Effector memory CD8-positive, alpha-beta T cell (primary cell): ENCODE measurements at regions not wholly inside any gene's neighbourhood (a gene's known extent, or its start where the extent isn't known, plus 50 kb on each side); places are given as distances from the start of the nearest gene placed in this dataset.

Experiments used
- ATAC-seq: fragments of 150-1000 bp; cut with Tn5 transposase; replicated peaks from 2 replicates; pipeline ENCODE4 v1.10.0; 2021; ENCODE audit warnings: mild to moderate bottlenecking, moderate library complexity
- DNase-seq, 3 experiments: peaks; one replicate each; pipeline ENCODE4 v3.0.0; 2021
- H3K27ac Mint-ChIP-seq, 2 donors: one replicate each; pipeline ENCODE4 v1.8.0; 2022; ENCODE audit warnings: mild to moderate bottlenecking in 2 of 2, mixed read lengths in 2 of 2, moderate library complexity in 2 of 2
- H3K27me3 Mint-ChIP-seq, 2 donors: one replicate each; pipeline ENCODE4 v1.8.0; 2022; ENCODE audit warnings: mixed read lengths in 2 of 2
- H3K36me3 Mint-ChIP-seq: one replicate; pipeline ENCODE4 v1.8.0; 2022; ENCODE audit warnings: mild to moderate bottlenecking, moderate library complexity, mixed read lengths; ENCODE audit not compliant: insufficient read depth
- H3K4me1 Mint-ChIP-seq, 2 donors: one replicate each; pipeline ENCODE4 v1.8.0; 2022; ENCODE audit warnings: low read depth in 2 of 2, mixed read lengths in 2 of 2
- H3K4me3 Mint-ChIP-seq, 2 donors: one replicate each; pipeline ENCODE4 v1.8.0; 2022; ENCODE audit warnings: mild to moderate bottlenecking in 2 of 2, mixed read lengths in 2 of 2, moderate library complexity in 2 of 2
- H3K9me3 Mint-ChIP-seq, 2 donors: one replicate each; pipeline ENCODE4 v1.8.0; 2022; ENCODE audit warnings: mixed read lengths in 2 of 2

DNA sequence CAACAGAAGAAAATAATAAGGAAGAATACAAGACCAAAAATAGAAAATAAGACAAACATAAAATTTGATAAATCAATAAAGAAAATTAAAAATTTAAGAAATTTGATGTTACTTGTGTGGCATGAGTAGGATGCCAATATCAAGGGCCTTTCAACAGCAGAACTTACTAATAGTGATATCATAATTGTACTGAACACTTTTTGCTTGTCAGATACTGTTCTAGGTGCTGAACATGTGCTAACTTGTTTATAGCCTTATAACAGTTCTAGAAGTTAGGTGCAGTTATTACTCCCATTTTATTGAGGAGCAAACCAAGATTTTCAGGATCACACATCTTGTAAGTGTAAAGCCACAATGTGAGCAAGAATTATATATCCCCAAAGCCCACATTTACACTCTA, 546.0 kb upstream of the EPHA5 start:
- ATAC-seq (no peak), DNase-seq (no peak)
- H3K36me3 Mint-ChIP-seq, result no peaks in the 10 kb centered on the region
- no peaks in the 10 kb centered on the region for H3K27me3 Mint-ChIP-seq
- no peak overlapping the region for H3K27ac Mint-ChIP-seq
- no peaks in the 10 kb centered on the region for H3K4me1 Mint-ChIP-seq
- peaks cover 0 to 2% of the 10 kb centered on the region in 2 donors for H3K9me3 Mint-ChIP-seq
- H3K4me3 Mint-ChIP-seq, result no peak overlapping the region

DNA sequence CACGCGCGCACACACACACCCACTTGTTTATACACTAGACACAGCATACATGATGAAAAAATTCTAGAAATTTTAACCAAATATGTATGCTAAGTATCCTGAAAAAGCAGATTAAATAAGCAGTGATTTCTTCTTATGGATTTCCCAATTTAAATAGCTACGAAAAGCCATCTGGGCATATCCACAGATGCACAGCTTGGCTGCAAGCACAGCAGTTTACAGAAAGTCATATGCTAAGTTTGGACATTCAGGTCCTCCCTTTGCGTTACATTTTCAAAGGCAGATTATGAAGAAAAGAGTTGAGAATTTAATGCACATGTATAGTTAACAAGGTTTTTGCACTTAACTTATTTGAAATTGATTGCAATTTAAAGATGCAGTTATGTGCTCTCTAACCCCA, 542.2 kb upstream of the EPHA5 start:
- Mint-ChIP-seq H3K9me3 (peaks cover 5 to 7% of the 10 kb centered on the region in 2 donors), H3K4me3 (no peak overlapping the region), H3K27ac (no peak overlapping the region), H3K4me1 (no peaks in the 10 kb centered on the region), H3K36me3 (no peaks in the 10 kb centered on the region), H3K27me3 (no peaks in the 10 kb centered on the region)
- ATAC-seq, result no peak
- DNase-seq, result no peak

DNA sequence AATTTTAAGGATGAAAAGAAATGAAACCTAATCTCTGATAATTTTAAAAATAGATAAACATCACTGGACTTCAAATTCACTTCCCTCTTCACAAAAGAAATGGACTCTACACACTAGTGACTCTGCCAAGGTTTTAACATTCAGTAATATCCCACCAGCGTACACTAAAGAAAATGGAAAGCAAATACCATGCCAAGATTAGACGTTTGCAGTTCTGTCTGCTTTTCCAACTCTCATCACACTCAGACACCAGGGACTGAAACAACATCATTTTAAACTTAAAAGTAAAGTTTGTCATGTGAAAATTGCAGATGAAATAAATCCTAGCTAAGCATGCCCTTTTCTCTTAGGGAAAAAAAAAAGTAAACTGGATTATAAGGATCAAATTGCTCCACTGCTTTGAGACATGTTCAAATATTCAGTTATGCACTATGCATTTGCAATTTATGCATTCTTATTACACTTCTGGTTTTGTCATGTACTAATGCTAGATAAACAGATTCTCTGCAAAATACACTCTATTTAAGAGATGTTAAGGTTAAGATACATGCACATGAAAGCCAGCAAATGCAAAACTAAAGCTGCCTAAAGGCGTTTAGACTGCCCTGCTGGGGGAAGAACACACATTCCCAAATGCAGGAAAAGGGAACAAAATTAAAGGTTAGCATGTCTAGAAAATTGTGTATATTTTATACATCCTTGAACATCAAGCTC, 534.4 kb upstream of the EPHA5 start:
- no peaks in the 10 kb centered on the region for H3K36me3 Mint-ChIP-seq
- no peaks in the 10 kb centered on the region for H3K27me3 Mint-ChIP-seq
- H3K4me3 Mint-ChIP-seq, result no peak overlapping the region
- no peak overlapping the region for H3K27ac Mint-ChIP-seq
- peaks cover 0 to 6% of the 10 kb centered on the region in 2 donors for H3K9me3 Mint-ChIP-seq
- H3K4me1 Mint-ChIP-seq, result no peaks in the 10 kb centered on the region
- DNase-seq, result no peak
- ATAC-seq, result no peak

DNA sequence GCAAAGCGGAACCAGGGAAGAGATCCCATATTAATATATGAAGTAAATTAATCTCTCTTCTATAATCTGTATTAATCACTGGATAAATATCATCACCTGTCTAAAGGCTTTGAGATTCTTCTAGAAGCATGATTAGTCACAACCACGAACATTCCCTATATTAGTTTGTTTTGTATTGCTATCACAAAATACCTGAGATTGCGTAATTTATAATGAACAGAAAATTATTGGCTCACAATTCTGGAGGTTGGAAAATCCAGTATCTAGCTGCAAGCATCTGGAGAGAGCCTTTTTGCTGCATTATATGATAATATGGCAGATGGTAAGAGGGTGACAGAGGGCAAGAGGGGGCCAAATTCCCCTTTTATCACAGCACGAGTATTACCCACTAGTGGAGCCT, 532.6 kb upstream of the EPHA5 start:
- ATAC-seq (no peak), DNase-seq (no peak)
- no peak overlapping the region for H3K27ac Mint-ChIP-seq
- H3K27me3 Mint-ChIP-seq, result no peaks in the 10 kb centered on the region
- H3K4me1 Mint-ChIP-seq, result no peaks in the 10 kb centered on the region
- peaks cover 3 to 4% of the 10 kb centered on the region in 2 donors for H3K9me3 Mint-ChIP-seq
- H3K4me3 Mint-ChIP-seq, result no peak overlapping the region
- H3K36me3 Mint-ChIP-seq, result no peaks in the 10 kb centered on the region

DNA sequence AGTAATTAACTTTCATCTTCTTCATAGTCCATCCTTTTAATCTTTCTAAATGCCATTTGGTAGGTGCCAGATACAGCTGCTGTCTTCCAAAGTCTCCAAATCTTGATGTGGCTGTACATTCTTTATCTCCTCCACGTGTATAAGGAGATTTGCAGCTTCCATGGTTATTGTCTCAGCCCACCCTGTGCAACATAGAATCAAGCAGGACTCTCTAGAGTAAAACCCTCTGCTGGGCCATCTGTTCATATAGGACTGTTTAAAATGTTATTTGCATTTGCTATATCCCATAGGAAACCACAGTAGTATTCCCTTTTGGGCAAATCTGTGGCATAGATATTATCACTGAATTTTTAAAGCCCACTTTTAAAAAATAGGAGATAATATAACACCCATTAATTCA, 527.2 kb upstream of the EPHA5 start:
- Mint-ChIP-seq H3K27ac (no peak overlapping the region), H3K9me3 (peaks cover 8 to 9% of the 10 kb centered on the region in 2 donors), H3K27me3 (no peaks in the 10 kb centered on the region), H3K4me3 (no peak overlapping the region), H3K36me3 (no peaks in the 10 kb centered on the region), H3K4me1 (no peaks in the 10 kb centered on the region)
- no peak for DNase-seq
- no peak for ATAC-seq

DNA sequence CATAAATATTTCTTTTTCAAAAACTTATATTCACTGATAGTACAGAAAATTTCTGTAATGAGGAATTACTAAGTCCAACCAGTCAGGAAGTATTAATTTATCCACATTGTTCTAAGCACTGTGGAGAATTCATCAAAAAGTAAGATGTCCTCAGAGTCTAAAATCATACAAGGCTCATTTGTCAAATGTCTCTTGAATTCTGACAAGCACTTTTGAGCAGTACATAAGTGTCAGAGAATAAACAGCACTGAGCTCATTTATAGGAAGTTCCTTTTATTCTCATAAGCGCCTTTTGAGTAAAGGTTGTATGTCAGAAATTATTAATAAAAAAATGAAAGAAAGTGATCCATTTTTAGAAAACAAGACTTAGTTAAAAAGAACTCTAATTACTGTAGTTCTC, 523.2 kb upstream of the EPHA5 start:
- Mint-ChIP-seq H3K27me3 (no peaks in the 10 kb centered on the region), H3K27ac (no peak overlapping the region)

DNA sequence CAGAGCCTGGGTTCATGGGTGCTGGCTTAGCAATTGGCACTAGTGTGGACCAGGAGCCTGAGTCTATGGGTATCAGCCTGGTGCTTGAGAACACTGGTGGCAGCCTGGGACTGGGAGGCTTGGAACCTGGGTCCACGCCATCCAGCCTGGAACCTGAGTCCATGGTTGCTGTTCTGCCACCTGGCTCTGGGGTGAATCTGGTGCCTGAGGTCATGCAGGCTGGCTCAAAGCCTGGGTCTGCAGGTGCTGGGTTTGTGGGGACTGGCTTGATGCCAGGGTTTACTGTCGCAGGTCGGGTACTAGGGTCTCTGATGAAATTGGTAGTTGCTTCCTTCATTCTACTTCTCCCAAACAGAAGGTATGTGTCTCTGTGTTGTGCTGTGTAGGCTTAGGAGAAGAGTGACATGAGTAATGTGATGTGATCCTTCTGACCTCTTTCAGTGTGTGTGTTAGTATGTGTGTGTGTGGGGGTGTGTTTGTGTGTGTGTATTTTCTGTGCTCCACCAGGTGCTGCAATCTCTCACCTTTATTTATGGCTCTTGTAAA, 517.0 kb upstream of the EPHA5 start:
- Mint-ChIP-seq H3K4me3 (no peak overlapping the region), H3K36me3 (no peaks in the 10 kb centered on the region), H3K27ac (no peak overlapping the region), H3K9me3 (peaks cover 3 to 11% of the 10 kb centered on the region in 2 donors), H3K4me1 (no peaks in the 10 kb centered on the region), H3K27me3 (no peaks in the 10 kb centered on the region)
- DNase-seq (no peak), ATAC-seq (no peak)

More for the DNA sequence above, 523.2 kb upstream of the EPHA5 start:
- DNase-seq (no peak), ATAC-seq (no peak)
- Mint-ChIP-seq H3K9me3 (peaks cover 8 to 9% of the 10 kb centered on the region in 2 donors), H3K4me3 (no peak overlapping the region), H3K36me3 (no peaks in the 10 kb centered on the region), H3K4me1 (no peaks in the 10 kb centered on the region)

DNA sequence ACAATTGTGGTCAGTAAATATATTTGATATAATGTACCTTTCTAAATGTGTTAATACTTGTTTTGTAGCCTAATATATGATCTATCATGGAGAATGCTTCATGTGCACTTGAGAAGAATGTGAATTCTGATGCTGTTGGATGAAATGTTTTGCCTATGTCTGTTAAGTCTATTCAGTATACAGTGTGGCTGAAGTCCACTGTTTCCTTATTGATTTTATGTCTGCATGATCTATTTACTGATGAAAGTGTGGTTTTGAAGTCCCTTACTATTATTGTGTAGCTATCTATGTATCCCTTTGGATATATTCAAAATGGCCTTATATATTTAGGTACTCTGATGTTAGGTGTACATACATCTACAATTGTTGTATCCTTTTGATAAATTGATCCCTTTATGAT, 515.8 kb upstream of the EPHA5 start:
- Mint-ChIP-seq H3K27ac (no peak overlapping the region), H3K4me3 (no peak overlapping the region), H3K27me3 (no peaks in the 10 kb centered on the region), H3K36me3 (no peaks in the 10 kb centered on the region), H3K4me1 (no peaks in the 10 kb centered on the region), H3K9me3 (peaks cover 7 to 21% of the 10 kb centered on the region in 2 donors)
- DNase-seq (no peak), ATAC-seq (no peak)

DNA sequence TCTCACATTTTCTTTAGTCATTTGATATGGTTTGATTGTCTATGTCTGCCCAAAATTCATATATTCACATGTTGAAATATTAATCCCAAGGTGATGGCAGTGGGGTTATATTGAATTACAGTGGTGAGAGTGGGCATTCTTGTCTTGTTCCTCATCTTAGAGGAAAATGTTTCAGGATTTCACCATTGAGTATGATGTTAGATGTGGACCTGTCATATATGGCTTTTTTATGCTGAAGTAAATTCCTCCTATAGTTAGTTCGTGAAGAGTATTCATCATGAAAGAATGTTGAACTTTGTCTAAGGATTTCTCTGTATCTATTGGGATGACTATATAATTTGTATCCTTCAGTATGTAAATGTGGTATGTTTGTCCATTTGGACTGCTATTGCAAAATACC, 512.3 kb upstream of the EPHA5 start:
- Mint-ChIP-seq H3K27me3 (no peaks in the 10 kb centered on the region), H3K4me1 (no peaks in the 10 kb centered on the region), H3K4me3 (no peak overlapping the region), H3K36me3 (no peaks in the 10 kb centered on the region), H3K9me3 (peaks cover 6 to 18% of the 10 kb centered on the region in 2 donors), H3K27ac (no peak overlapping the region)
- no peak for ATAC-seq
- DNase-seq, result no peak

DNA sequence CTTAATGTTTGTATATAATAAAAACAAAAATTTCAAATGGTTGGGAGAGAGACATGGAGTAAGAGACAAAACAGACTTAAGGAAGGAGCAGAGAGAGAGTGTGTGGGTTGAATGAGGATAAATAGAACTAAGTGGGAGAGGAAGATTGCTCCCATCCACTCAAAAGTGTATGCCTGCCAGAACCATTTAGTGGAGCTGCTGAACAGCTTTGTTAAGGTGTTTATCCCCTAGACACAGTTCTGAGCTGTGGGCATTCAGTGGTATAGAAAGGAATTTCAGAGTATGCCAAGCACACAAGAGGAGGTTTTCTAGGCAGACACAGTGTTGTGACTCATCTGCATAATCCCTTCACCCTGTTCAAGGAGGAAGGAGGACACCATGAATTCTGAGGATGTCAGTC, 508.6 kb upstream of the EPHA5 start:
- peaks cover 12 to 18% of the 10 kb centered on the region in 2 donors for H3K9me3 Mint-ChIP-seq
- H3K4me3 Mint-ChIP-seq, result no peak overlapping the region
- H3K36me3 Mint-ChIP-seq, result no peaks in the 10 kb centered on the region
- ATAC-seq (no peak), DNase-seq (no peak)
- H3K27ac Mint-ChIP-seq, result no peak overlapping the region
- H3K27me3 Mint-ChIP-seq, result no peaks in the 10 kb centered on the region
- H3K4me1 Mint-ChIP-seq, result no peaks in the 10 kb centered on the region

DNA sequence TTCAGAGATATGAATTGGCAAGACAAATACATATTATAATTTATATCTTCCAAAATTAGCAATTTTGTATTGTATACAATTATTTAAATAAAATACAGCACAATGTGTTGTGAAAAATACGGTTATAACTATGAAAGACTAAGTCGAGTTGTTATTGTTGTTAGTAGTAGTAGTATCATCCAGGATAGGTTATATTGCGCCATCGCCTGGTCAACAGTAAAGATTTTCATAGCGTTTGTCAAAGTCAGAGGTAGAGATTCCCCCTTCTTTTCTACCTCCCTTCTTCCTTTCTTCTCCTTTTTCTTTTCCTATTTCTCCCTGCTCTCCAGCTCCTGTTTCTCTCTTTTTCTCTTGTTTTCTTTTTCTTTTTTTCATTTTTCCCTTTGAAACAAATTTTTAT, 499.1 kb upstream of the EPHA5 start:
- no peak for ATAC-seq
- Mint-ChIP-seq H3K27me3 (no peaks in the 10 kb centered on the region), H3K4me1 (no peaks in the 10 kb centered on the region), H3K4me3 (no peak overlapping the region), H3K36me3 (no peaks in the 10 kb centered on the region), H3K27ac (no peak overlapping the region), H3K9me3 (peaks cover 7 to 15% of the 10 kb centered on the region in 2 donors)
- DNase-seq, result no peak

DNA sequence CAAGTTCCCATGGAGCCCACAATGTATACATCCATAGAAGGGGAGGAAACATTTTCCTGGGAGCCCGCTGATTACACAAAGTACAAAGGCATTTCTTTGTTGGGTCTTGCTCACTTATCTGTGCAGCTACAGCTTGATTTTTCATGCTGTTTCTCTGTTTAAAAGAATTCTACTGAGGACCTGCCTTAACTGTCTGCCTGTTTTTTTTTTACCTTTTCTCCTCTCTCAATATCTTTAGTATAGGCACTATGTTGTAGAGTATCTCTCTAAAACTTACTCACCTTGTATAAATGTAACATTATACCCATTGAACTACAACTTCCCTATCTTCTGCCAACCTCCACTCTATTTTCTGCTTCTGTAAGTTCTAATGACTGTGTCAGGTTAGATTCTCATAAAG, 494.6 kb upstream of the EPHA5 start:
- no peaks in the 10 kb centered on the region for H3K4me1 Mint-ChIP-seq
- DNase-seq (no peak), ATAC-seq (no peak)
- H3K4me3 Mint-ChIP-seq, result no peak overlapping the region
- no peak overlapping the region for H3K27ac Mint-ChIP-seq
- H3K9me3 Mint-ChIP-seq, result peaks cover 8 to 36% of the 10 kb centered on the region in 2 donors
- H3K27me3 Mint-ChIP-seq, result no peaks in the 10 kb centered on the region
- no peaks in the 10 kb centered on the region for H3K36me3 Mint-ChIP-seq

DNA sequence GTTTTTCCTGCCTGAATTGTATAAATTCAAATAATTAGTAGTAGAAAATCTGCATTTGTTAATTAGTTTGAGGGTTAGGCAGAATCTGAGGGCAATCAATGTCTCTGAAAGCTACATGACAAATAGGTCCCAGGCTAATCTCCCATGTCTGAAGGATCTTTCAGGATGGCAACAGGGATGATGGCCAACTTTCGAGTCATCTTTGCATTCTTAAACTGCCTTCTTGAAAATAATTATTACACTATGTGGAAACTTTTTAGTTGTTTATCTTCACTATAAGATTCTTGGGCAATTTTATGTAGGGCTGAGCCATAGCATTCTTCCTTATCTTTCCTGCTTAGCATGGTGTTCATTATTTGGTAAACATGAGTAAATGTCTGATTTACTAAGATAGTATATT, 490.3 kb upstream of the EPHA5 start:
- Mint-ChIP-seq H3K27ac (no peak overlapping the region), H3K36me3 (no peaks in the 10 kb centered on the region), H3K4me3 (no peak overlapping the region), H3K4me1 (no peaks in the 10 kb centered on the region), H3K9me3 (peaks cover 17 to 48% of the 10 kb centered on the region in 2 donors), H3K27me3 (no peaks in the 10 kb centered on the region)
- ATAC-seq (no peak), DNase-seq (no peak)

DNA sequence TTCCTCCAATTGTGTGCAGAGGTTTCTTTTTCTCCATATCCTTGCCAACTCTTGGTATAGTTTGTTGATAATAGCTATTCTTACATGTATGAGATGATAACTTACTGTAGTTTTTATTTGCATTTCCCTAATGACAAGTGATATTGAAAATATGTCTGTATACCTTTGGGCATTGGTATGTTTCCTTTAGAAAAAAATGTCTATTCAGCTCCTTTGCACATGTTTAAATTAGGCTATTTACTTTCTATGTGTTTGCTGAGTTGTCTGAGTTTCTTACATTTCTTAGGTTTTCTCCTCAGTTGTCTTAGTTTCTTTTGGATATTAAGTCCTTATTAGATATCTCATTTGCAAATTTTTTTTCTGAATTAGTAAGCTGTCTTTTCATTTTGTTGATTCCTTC, 487.3 kb upstream of the EPHA5 start:
- Mint-ChIP-seq H3K4me1 (no peaks in the 10 kb centered on the region), H3K4me3 (no peak overlapping the region), H3K36me3 (no peaks in the 10 kb centered on the region), H3K27ac (no peak overlapping the region), H3K9me3 (peaks cover 24 to 37% of the 10 kb centered on the region in 2 donors), H3K27me3 (no peaks in the 10 kb centered on the region)
- no peak for DNase-seq
- no peak for ATAC-seq
